ENCODE measurements at regions not wholly inside any gene's neighbourhood (a gene's known extent, or its start where the extent isn't known, plus 50 kb on each side); places are given as distances from the start of the nearest gene placed in this dataset.

GRCh38 chrX:121163443-121163842 is 116.0 kb downstream of the GLUD2 start:
- TF ChIP-seq CTCF (IDR thresholded peaks at IDR 0.05): no peak
- no peak for TF ChIP-seq PBX3 (IDR thresholded peaks at IDR 0.05)
- TF ChIP-seq TP53 (CRISPR knock-in tag; IDR thresholded peaks at IDR 0.05): no peak
- TF ChIP-seq POLR2A (IDR thresholded peaks at IDR 0.05; ENCODE audit: low read length): no peak
- TF ChIP-seq RCOR1 (IDR thresholded peaks at IDR 0.05; ENCODE audit: low read depth, low read length): no peak
- TF ChIP-seq EP300 (IDR thresholded peaks at IDR 0.05): no peak
- TF ChIP-seq REST (IDR thresholded peaks at IDR 0.05): no peak
- TF ChIP-seq HOXB13 (CRISPR knock-in tag; IDR thresholded peaks at IDR 0.05; ENCODE audit: low read depth): no peak
- no peak for TF ChIP-seq CHD4 (IDR thresholded peaks at IDR 0.05; ENCODE audit: borderline replicate concordance)
- no peak for TF ChIP-seq ZFP36 (IDR thresholded peaks at IDR 0.05; ENCODE audit: borderline replicate concordance, partially characterized antibody)
- TF ChIP-seq JUNB (IDR thresholded peaks at IDR 0.05): no peak
